ENCODE measurements at regions not wholly inside any gene's neighbourhood (a gene's known extent, or its start where the extent isn't known, plus 50 kb on each side); places are given as distances from the start of the nearest gene placed in this dataset.

DNA sequence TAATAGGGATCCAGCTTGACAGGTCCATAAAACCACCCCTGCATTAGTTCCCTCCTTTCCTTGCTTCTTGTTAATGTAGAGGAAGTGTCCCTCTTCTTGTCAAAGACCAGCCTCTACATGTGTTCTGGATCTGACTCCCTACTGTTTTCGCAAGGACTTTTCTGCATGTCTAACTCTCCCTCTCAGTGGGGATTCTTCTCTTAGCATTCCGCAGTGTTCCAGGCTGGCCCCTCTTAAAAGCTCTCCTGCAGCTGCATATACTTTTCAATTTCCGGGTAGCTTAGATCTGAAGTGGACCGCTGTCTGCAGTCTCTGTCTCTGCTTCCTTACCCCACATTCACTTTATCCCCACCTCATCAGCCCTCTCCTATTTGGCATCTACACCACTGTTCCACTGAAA lies 96.1 kb upstream of the MAN1A1 start:
- H3K4me3 ChIP-seq (ENCODE audit: low read depth, low read length, poor library complexity, severe bottlenecking): no peak overlapping the region
- peak overlapping the region; percentile 94 for H3K27ac ChIP-seq (ENCODE audit: low read depth, low read length, poor library complexity, severe bottlenecking)
- DNase-seq (ENCODE audit: low spot score): no peak
- peak overlapping the region; percentile 51 for H3K4me2 ChIP-seq (ENCODE audit: low read length)
- POLR2A ChIA-PET: interaction anchor here (0.8 to 1.5 kb wide), 4 partner anchors 11 to 98 kb away, joined by 3 to 7 read pairs (median 4); no protein-coding TSS in a partner anchor
- peaks cover 20% of the 10 kb centered on the region; the same call in 1 of the 2 replicates for H3K9me3 ChIP-seq (ENCODE audit: low read length)
- intact Hi-C loops (cut with micrococcal nuclease; ENCODE audit: unreplicated experiment): loop anchor here (10.0 kb wide), 1 partner anchor 551 kb away; the partner anchor contains the start of gene ASF1A
- peak overlapping the region; percentile 39; the same call in 1 of the 2 replicates for H2AFZ ChIP-seq (ENCODE audit: low read length)
- no TSS peak for BruUV-seq (replicated peaks)
- no peaks in the 10 kb centered on the region for H3K79me2 ChIP-seq (ENCODE audit: insufficient read depth, low read depth, low read length)
- no peaks in the 10 kb centered on the region for H4K20me1 ChIP-seq (ENCODE audit: insufficient read depth, low read length)
- H3K4me1 ChIP-seq (ENCODE audit: insufficient read depth, low read length, poor library complexity, severe bottlenecking): peaks cover 80% of the 10 kb centered on the region
- no peaks in the 10 kb centered on the region for H3K9me2 ChIP-seq (ENCODE audit: insufficient read depth, low read length)
- TF ChIP-seq CTCF (conservative IDR thresholded peaks at IDR 0.05; ENCODE audit: low read length) (no peak), EZH2phosphoT487 (IDR thresholded peaks at IDR 0.05; ENCODE audit: borderline replicate concordance, low read depth, low read length) (no peak)
- CTCF ChIA-PET (ENCODE audit: unreplicated experiment): no interaction called here
- H3K36me3 ChIP-seq (ENCODE audit: insufficient read depth, low read length): peaks cover 29% of the 10 kb centered on the region

- ChIA-PET POLR2A (interaction anchor here (0.8 to 2.8 kb wide), 7 partner anchors 58 to 202 kb away, joined by 3 to 10 read pairs (median 3); no protein-coding TSS in a partner anchor), CTCF (ENCODE audit: unreplicated experiment) (interaction anchor here (2.0 kb wide), 1 partner anchor 11 kb away, joined by 6 read pairs; no protein-coding TSS in a partner anchor)
- Histone ChIP-seq H3K9me3 (ENCODE audit: low read length) (peaks cover 28% of the 10 kb centered on the region; the same call in 1 of the 2 replicates), H3K27ac (ENCODE audit: low read depth, low read length, poor library complexity, severe bottlenecking) (peak overlapping the region; percentile 94), H2AFZ (ENCODE audit: low read length) (peak overlapping the region; percentile 20; the same call in 1 of the 2 replicates), H3K4me3 (ENCODE audit: low read depth, low read length, poor library complexity, severe bottlenecking) (peak overlapping the region; percentile 25), H3K4me2 (ENCODE audit: low read length) (peak overlapping the region; percentile 51), H3K9me2 (ENCODE audit: insufficient read depth, low read length) (no peaks in the 10 kb centered on the region), H3K36me3 (ENCODE audit: insufficient read depth, low read length) (peaks cover 32% of the 10 kb centered on the region), H4K20me1 (ENCODE audit: insufficient read depth, low read length) (no peaks in the 10 kb centered on the region), H3K4me1 (ENCODE audit: insufficient read depth, low read length, poor library complexity, severe bottlenecking) (peaks cover 76% of the 10 kb centered on the region), H3K79me2 (ENCODE audit: insufficient read depth, low read depth, low read length) (no peaks in the 10 kb centered on the region)
- TF ChIP-seq CTCF (conservative IDR thresholded peaks at IDR 0.05; ENCODE audit: low read length) (no peak), EZH2phosphoT487 (IDR thresholded peaks at IDR 0.05; ENCODE audit: borderline replicate concordance, low read depth, low read length) (no peak)
- intact Hi-C loops (cut with micrococcal nuclease; ENCODE audit: unreplicated experiment): loop anchor here (10.0 kb wide), 1 partner anchor 550 kb away; the partner anchor contains the start of gene ASF1A
- DNase-seq (ENCODE audit: low spot score): peak; percentile 50
- no TSS peak for BruUV-seq (replicated peaks)
Measured at GRCh38 chr6:119444642-119445557, 95.3 kb upstream of the MAN1A1 start.
